Activated B cell treated with CpG ODN at 0.5 μM for 24 hours (primary cell): ENCODE measurements at regions not wholly inside any gene's neighbourhood (a gene's known extent, or its start where the extent isn't known, plus 50 kb on each side); places are given as distances from the start of the nearest gene placed in this dataset.

Experiments
- ATAC-seq: fragments of 200-7000 bp; cut with Tn5 transposase; one replicate; pipeline ENCODE4 v1.10.0; 2021; ENCODE audit warnings: low read depth, mild to moderate bottlenecking, moderate library complexity
- CTCF ChIA-PET: fragments of 350-600 bp; sonication (Branson Sonifier 250); formaldehyde crosslinking; loops from one replicate; lab custom pipeline; 2021; ENCODE audit warnings: antibody characterized with exemption; lab: Charles Lee
- POLR2A ChIA-PET: fragments of 350-600 bp; sonication (Branson Sonifier 250); formaldehyde crosslinking; loops from one replicate; lab custom pipeline; 2021; ENCODE audit warnings: antibody characterized with exemption; lab: Charles Lee
- DNase-seq: peaks from one replicate; pipeline ENCODE4 v3.0.0; 2022
- H3K27ac Mint-ChIP-seq: one replicate; pipeline ENCODE4 v1.8.0; 2020; ENCODE audit warnings: mixed read lengths
- H3K27me3 Mint-ChIP-seq: one replicate; pipeline ENCODE4 v1.8.0; 2021; ENCODE audit warnings: mixed read lengths
- H3K36me3 Mint-ChIP-seq: one replicate; pipeline ENCODE4 v1.8.0; 2021; ENCODE audit warnings: low read depth, mixed read lengths
- H3K4me1 Mint-ChIP-seq: one replicate; pipeline ENCODE4 v1.8.0; 2021; ENCODE audit warnings: mixed read lengths
- H3K4me3 Mint-ChIP-seq: one replicate; pipeline ENCODE4 v1.8.0; 2020; ENCODE audit warnings: mild to moderate bottlenecking, mixed read lengths
- H3K9me3 Mint-ChIP-seq: one replicate; pipeline ENCODE4 v1.8.0; 2020; ENCODE audit warnings: mixed read lengths
- intact Hi-C: fragments of 100-400 bp; cut with micrococcal nuclease; formaldehyde crosslinking; loops from one replicate; pipeline ENCODE4 v1.15.1; 2024
- TF ChIP-seq, protein P1 (sequence below): fragments of 200-600 bp; IDR thresholded peaks from one replicate; pipeline ENCODE4 v1.8.0; 2022; ENCODE audit warnings: antibody characterized with exemption, mild to moderate bottlenecking

DNA sequence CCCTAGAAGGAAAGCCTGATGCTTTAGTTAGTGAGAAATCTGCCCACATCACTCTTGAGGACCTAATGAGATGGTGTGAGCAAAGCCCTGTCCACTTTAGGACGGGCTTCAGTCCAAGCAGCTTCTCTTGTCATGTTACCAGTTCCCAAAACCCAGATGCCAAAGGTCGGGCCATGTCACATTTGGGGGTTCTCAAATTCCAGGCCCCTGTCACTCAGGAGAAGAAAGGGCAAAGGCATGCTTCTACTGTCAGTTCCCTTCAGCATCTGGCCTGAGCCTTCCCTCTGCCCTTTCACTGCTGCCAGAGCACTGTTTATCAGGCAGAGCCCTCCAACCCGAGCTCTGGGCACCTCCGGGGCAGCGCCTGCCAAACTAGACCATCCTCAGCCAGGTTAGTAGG, 556.0 kb downstream of the BNC2 start:
- TF ChIP-seq, protein P1, sequence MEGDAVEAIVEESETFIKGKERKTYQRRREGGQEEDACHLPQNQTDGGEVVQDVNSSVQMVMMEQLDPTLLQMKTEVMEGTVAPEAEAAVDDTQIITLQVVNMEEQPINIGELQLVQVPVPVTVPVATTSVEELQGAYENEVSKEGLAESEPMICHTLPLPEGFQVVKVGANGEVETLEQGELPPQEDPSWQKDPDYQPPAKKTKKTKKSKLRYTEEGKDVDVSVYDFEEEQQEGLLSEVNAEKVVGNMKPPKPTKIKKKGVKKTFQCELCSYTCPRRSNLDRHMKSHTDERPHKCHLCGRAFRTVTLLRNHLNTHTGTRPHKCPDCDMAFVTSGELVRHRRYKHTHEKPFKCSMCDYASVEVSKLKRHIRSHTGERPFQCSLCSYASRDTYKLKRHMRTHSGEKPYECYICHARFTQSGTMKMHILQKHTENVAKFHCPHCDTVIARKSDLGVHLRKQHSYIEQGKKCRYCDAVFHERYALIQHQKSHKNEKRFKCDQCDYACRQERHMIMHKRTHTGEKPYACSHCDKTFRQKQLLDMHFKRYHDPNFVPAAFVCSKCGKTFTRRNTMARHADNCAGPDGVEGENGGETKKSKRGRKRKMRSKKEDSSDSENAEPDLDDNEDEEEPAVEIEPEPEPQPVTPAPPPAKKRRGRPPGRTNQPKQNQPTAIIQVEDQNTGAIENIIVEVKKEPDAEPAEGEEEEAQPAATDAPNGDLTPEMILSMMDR, result no peak
- Mint-ChIP-seq H3K4me3 (no peak overlapping the region), H3K4me1 (no peaks in the 10 kb centered on the region), H3K27ac (no peak overlapping the region), H3K36me3 (no peaks in the 10 kb centered on the region), H3K27me3 (no peaks in the 10 kb centered on the region), H3K9me3 (no peaks in the 10 kb centered on the region)
- POLR2A ChIA-PET, result no interaction called here
- intact Hi-C loops, result no loop called here
- ATAC-seq (no peak), DNase-seq (no peak)
- CTCF ChIA-PET, result no interaction called here

DNA sequence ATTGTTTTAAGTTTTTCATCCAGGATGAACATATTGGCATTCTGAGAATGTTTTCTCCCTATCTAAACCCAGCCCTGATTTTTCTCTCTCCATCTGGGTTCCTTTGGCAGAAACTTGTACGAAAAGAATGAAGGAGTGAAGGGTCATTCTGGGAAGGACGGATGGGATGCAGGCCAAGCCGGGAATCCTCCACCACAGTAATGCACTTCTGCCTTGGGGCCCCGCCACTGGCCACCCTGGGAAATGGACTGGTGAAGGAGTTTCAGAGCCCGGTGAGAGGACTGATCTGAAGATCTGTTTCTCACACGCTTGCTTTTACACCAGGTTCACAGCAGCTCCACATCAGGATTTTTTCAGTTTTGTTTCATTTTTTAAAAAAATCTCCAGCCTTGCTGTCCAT, 554.8 kb downstream of the BNC2 start:
- ChIA-PET POLR2A (no interaction called here), CTCF (no interaction called here)
- ATAC-seq (no peak), DNase-seq (no peak)
- H3K27me3 Mint-ChIP-seq, result no peaks in the 10 kb centered on the region
- no peak overlapping the region for H3K4me3 Mint-ChIP-seq
- TF ChIP-seq, protein P1, result no peak
- no peaks in the 10 kb centered on the region for H3K4me1 Mint-ChIP-seq
- no peaks in the 10 kb centered on the region for H3K9me3 Mint-ChIP-seq
- H3K36me3 Mint-ChIP-seq, result no peaks in the 10 kb centered on the region
- no peak overlapping the region for H3K27ac Mint-ChIP-seq
- intact Hi-C loops, result loop anchor here (5.0 kb wide), 1 partner anchor 48 kb away; no protein-coding TSS in a partner anchor

DNA sequence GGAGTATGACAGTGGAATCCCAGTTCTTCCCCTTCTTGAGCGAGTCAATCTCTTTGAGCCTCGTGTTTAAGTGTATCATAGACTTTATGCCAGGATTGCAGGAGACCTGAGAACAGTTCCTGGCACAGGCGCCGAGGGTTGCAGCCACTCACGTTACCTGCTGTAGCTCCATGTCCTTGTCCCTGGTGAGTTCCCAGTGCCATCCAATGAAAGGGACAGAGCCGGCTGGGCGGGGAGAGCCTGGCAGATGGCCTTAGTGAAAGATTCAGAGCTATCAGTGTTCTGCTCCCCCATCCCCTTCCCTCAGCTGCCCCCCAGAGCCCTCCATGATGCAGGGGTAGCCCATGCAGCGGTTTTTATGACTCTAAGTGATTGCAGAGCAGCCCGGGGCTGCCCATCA, 554.0 kb downstream of the BNC2 start:
- intact Hi-C loops, result loop anchor here (5.0 kb wide), 1 partner anchor 49 kb away; no protein-coding TSS in a partner anchor
- ATAC-seq (no peak), DNase-seq (no peak)
- ChIA-PET POLR2A (no interaction called here), CTCF (no interaction called here)
- no peaks in the 10 kb centered on the region for H3K4me1 Mint-ChIP-seq
- H3K27ac Mint-ChIP-seq, result no peak overlapping the region
- no peaks in the 10 kb centered on the region for H3K27me3 Mint-ChIP-seq
- H3K4me3 Mint-ChIP-seq, result no peak overlapping the region
- TF ChIP-seq, protein P1, result no peak
- H3K9me3 Mint-ChIP-seq, result no peaks in the 10 kb centered on the region
- no peaks in the 10 kb centered on the region for H3K36me3 Mint-ChIP-seq

DNA sequence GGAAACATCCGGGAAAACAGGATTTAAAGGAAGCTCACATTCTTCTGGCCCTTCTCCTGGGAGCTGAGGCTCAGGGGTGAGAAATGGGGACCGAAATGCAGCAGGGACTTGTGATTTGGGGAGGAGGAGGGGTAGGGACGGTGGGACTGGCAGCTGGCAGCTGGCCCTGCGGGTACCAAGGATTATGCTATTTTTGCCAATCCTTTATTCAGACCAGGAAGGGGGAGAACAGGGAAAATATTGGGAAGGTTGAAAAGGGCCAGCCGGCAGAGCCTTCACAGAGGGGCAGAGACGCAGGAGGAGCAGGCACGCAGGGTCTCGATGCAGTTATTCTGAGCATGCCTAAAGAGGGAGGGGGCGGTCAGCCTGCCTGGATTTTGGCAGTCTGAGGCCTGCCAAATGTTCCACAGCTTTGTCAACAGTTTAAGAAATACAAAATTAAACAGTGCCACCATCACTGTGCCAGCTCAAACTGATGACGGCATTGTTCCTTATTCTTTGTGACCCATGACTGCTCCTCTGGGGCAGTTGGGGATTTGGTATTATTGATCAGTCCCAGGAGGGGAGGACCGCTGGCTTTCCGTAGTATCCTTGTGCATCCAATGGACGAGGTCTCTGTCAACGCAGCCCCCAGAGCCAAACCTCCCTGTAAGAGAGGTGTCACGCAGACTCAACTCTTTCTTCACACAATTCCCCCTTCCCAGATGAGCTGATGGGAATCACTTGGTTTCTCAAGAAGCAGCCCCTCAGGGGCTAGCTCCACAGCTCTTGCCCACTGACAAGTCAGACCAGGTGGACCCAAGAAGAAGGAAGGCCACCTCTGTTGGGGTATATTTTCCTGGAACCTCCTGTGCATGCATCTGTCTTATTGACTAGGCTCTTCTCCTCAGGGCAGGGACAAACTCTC, 553.3 kb downstream of the BNC2 start:
- Mint-ChIP-seq H3K27me3 (no peaks in the 10 kb centered on the region), H3K27ac (no peak overlapping the region), H3K9me3 (no peaks in the 10 kb centered on the region), H3K4me1 (no peaks in the 10 kb centered on the region), H3K4me3 (no peak overlapping the region), H3K36me3 (no peaks in the 10 kb centered on the region)
- ChIA-PET POLR2A (no interaction called here), CTCF (no interaction called here)
- intact Hi-C loops, result loop anchor here (5.0 kb wide), 1 partner anchor 50 kb away; no protein-coding TSS in a partner anchor
- no peak for ATAC-seq
- DNase-seq, result no peak
- TF ChIP-seq, protein P1, result no peak

DNA sequence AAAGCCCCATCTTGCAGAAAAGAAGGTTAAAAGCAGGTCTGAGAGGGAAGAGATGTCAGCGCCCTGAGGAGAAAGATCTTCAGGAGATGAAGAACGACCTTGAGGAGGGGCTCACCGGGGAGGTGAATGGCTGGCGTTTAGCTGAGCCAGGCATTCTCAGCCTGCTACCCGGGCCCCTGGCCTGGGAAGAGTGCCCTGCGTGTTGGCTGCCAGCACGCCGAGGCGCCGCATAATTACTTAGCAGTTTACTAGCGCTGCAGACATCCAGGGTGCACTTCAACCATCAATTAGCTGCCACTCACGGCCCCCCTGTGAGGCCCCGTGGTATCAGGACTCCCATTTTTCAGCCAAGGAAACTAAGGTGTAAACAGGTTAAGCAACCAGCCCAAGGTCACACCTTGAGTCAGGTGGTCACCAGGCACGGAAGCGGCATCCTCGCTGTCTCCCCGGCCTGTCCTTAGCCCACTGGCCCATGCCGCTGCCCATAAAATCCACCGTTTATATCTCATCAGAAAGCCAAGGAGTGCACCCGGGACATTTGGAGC, 551.9 kb downstream of the BNC2 start:
- Mint-ChIP-seq H3K36me3 (no peaks in the 10 kb centered on the region), H3K4me3 (no peak overlapping the region), H3K27me3 (no peaks in the 10 kb centered on the region), H3K4me1 (no peaks in the 10 kb centered on the region), H3K27ac (no peak overlapping the region), H3K9me3 (no peaks in the 10 kb centered on the region)
- TF ChIP-seq, protein P1, result no peak
- ChIA-PET CTCF (no interaction called here), POLR2A (no interaction called here)
- ATAC-seq, result no peak
- intact Hi-C loops, result loop anchor here (5.0 kb wide), 1 partner anchor 51 kb away; no protein-coding TSS in a partner anchor
- no peak for DNase-seq
